Stimulated activated CD8-positive, alpha-beta memory T cell treated with anti-CD3 and anti-CD28 coated beads, Interleukin-2, amount 100 ng/mL, for 48 hours (primary cell): ENCODE measurements at regions not wholly inside any gene's neighbourhood (a gene's known extent, or its start where the extent isn't known, plus 50 kb on each side); places are given as distances from the start of the nearest gene placed in this dataset.

Source experiments
- DNase-seq, 2 donors: peaks; one replicate each; pipeline ENCODE4 v3.0.0-alpha.2; 2020; ENCODE audit warnings: low read depth in 2 of 2

GRCh38 chr21:16750926-16751325, 761.9 kb upstream of the CXADR start:
- DNase-seq = no peak

GRCh38 chr21:16751695-16752474, 761.0 kb upstream of the CXADR start:
- DNase-seq = no peak

GRCh38 chr21:16752475-16752857, 760.4 kb upstream of the CXADR start:
- DNase-seq = no peak

GRCh38 chr21:16755061-16755460, 757.8 kb upstream of the CXADR start:
- no peak for DNase-seq

GRCh38 chr21:16767201-16767600, 745.6 kb upstream of the CXADR start:
- DNase-seq = no peak

- no peak for DNase-seq
These were observed 744.7 kb upstream of the CXADR start for GRCh38 chr21:16768096-16768495.

GRCh38 chr21:16770266-16770665, 742.6 kb upstream of the CXADR start:
- no peak for DNase-seq

GRCh38 chr21:16773206-16773605, 739.6 kb upstream of the CXADR start:
- DNase-seq = no peak

- no peak for DNase-seq
These were observed 737.8 kb upstream of the CXADR start for GRCh38 chr21:16775076-16775475.

- no peak for DNase-seq
These were observed 735.7 kb upstream of the CXADR start for GRCh38 chr21:16777041-16777720.

- DNase-seq = no peak
These were observed 724.3 kb upstream of the CXADR start for GRCh38 chr21:16788584-16788983.

- no peak for DNase-seq
These were observed 723.2 kb upstream of the CXADR start for GRCh38 chr21:16789636-16790035.

GRCh38 chr21:16792101-16792500, 720.7 kb upstream of the CXADR start:
- no peak for DNase-seq

GRCh38 chr21:16794950-16795349, 717.9 kb upstream of the CXADR start:
- DNase-seq = no peak

- no peak for DNase-seq
These were observed 716.1 kb upstream of the CXADR start for GRCh38 chr21:16796776-16797175.

- DNase-seq = no peak
These were observed 715.3 kb upstream of the CXADR start for GRCh38 chr21:16797540-16797939.

- DNase-seq = no peak
These were observed 714.9 kb upstream of the CXADR start for GRCh38 chr21:16797966-16798365.

GRCh38 chr21:16800536-16801275, 712.1 kb upstream of the CXADR start:
- no peak for DNase-seq

GRCh38 chr21:16811011-16811410, 701.8 kb upstream of the CXADR start:
- DNase-seq = no peak

GRCh38 chr21:16811970-16812369, 700.9 kb upstream of the CXADR start:
- DNase-seq = no peak

GRCh38 chr21:16815243-16815642, 697.6 kb upstream of the CXADR start:
- no peak for DNase-seq

- DNase-seq = no peak
These were observed 691.3 kb upstream of the CXADR start for GRCh38 chr21:16821588-16821987.

GRCh38 chr21:16829532-16829931, 683.3 kb upstream of the CXADR start:
- DNase-seq = no peak
